ENCODE measurements at regions not wholly inside any gene's neighbourhood (a gene's known extent, or its start where the extent isn't known, plus 50 kb on each side); places are given as distances from the start of the nearest gene placed in this dataset.

DNA sequence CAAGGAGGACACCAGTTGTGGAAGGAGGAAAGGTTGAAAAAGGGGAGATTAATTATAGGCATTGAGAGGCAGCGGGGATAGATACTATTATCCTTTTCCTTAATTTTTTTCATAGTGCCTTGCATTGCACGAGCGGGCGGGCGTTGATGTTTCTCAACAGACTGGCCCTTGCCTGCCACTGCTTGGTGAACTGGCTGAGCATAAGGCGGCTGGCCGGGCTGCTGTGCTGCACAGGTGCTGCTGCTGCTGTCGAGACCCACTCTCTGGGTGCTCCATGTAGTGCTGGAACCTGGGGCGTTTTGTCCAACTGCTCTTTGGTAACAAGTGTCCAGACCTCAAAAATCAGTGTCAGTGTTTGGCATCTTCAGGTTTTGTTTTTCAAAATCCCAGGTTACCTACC lies 83.3 kb upstream of the PAQR3 start:
- TF ChIP-seq CTCF (IDR thresholded peaks at IDR 0.05): no peak
- no peak for TF ChIP-seq EZH2 (IDR thresholded peaks at IDR 0.05; ENCODE audit: borderline replicate concordance, insufficient read depth, low read depth, low read length, poor library complexity, severe bottlenecking)
